ENCODE measurements at regions not wholly inside any gene's neighbourhood (a gene's known extent, or its start where the extent isn't known, plus 50 kb on each side); places are given as distances from the start of the nearest gene placed in this dataset.
A peak's percentile ranks its signal among the peaks of the same experiment; 100 is the strongest.
"Not testable (repeated sequence)": the region's sequence is repeated elsewhere in the genome, so short reads cannot be mapped to it uniquely, and the experiment has no call there.

DNA sequence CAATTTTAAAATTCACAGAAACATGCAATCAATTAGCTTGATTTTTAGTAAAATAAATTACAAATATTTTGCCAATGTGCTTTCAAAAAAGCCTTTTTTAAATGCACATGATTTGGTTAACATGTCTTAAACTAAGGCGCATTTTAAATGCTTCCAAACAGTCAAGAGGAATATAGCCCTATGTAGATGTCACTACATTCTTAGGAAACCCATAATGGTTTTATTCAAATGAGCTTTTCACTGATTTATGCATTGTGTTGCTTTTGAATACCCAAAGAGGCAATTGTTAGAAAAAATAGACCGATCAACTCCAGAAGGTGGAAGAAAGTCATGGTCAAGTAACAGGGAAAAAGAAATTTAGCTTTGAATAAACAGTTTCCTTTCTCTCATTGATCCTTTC lies 366.9 kb upstream of the PPP2R3A start:
- no peak for ATAC-seq
- DNase-seq (ENCODE audit: missing footprints): no peak
- intact Hi-C loops (cut with DNase I): no loop called here

DNA sequence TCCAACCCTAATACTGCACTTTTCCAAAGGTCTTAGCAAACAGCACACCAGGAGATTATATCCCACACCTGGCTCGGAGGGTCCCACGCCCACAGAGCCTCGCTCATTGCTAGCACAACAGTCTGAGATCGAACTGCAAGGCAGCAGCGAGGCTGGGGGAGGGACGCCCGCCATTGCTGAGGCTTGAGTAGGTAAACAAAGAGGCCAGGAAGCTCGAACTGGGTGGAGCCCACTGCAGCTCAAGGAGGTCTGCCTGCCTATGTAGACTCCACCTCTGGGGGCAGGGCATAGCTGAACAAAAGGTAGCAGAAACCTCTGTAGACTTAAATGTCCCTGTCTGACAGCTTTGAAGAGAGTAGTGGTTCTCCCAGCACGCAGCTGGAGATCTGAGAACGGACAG lies 361.0 kb upstream of the PPP2R3A start:
- DNase-seq (ENCODE audit: missing footprints); intact Hi-C loops (cut with DNase I): not testable (repeated sequence)

DNA sequence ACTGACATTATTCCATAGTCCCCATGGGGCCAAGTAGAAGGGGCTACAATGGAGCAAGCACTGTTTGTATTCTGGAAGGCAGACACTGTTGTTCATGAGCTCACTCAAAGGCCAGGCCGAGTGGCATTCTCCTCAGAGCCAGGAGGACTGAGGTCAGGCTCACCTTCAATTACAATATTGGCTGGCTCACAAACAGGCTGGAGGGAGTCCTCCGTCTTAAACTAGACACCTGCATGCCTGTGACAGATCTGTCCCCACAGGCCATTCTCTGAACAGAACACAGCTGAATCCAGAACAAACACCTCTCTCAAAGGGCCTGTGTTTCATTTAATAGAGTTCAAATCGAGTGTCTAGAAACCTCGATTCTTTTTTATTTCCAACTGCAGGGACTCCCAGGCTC lies 347.4 kb upstream of the PPP2R3A start:
- DNase-seq (ENCODE audit: missing footprints): no peak
- ATAC-seq: peak; percentile 52
- intact Hi-C loops (cut with DNase I): no loop called here

More for the DNA sequence above, 361.0 kb upstream of the PPP2R3A start:
- not testable (repeated sequence) for ATAC-seq

DNA sequence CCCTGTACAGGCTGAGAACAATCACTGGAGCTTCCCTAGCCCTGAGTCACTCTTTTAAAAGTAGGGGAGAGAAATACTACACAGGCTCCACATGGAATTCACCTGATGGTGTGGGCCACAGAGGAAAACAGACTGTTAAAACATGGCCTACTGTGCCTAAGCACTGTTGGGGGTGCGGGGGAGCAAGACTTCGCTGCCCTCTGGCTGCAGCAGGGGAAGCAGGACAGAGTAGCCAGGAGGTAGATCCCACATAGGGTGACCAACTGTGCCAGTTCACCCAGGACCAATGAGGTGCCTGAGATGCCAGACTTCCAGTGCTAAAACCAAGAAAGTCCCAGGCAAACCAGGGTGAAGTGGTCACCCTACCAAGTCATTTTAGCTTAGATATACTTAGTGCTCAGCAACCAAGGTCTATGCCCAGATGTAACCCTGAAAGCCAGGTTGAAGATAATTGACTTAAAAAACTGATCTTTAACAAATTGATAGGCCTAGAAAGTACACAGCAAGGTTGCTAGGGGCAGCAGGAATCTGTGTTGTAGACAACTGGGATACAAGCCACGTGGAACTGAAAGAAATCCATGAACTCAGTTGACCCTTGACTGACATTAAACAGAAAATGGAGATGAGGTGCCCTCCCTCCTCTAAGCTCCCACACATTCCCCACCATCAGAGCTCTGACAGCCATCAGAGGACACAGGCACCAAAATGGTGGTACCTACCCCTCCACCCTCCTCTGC lies 344.2 kb upstream of the PPP2R3A start:
- intact Hi-C loops (cut with DNase I): no loop called here
- ATAC-seq (peak; percentile 28), DNase-seq (ENCODE audit: missing footprints) (no peak)

DNA sequence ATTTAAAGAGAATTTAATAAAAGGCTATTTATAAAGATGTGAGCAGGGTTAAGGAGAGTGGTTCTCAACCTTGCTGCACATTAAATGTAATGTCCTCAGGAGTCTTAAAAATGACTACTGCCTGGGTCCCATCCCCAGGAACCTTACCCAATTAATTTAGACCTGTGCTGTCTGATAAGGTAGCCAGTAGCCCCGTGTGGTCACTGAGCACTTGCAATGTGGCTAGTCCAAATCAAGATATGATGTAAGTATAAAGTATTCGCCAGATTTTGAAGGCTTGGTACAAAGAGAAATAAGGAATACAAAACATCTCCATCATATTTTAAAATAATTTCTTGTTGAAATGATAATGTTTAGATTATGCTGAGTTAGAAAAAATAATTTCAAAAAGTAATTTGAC lies 343.3 kb upstream of the PPP2R3A start:
- ATAC-seq: no peak

DNA sequence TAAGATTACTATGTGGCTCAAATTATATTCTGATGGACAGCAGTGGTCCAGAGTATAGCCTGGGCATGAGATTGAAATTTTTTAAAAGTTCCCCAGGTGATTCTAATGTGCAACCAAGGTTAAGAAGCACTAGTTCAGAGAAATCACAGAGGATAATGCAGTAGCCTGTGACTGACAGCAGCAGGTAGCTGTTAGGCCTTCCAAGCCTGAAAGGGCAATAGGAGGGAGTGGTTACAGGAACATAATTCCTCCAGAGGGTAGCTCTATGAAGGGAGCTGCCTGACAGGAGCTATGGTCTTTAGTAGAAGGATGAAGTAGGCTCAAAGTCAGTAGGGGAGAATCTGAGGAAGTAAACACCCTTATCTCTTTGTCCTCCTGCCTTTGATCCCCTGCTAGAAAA lies 342.9 kb upstream of the PPP2R3A start:
- ATAC-seq: no peak
- DNase-seq (ENCODE audit: missing footprints): no peak
- intact Hi-C loops (cut with DNase I): no loop called here

More for the DNA sequence above, 343.3 kb upstream of the PPP2R3A start:
- no peak for DNase-seq (ENCODE audit: missing footprints)
- intact Hi-C loops (cut with DNase I): no loop called here

DNA sequence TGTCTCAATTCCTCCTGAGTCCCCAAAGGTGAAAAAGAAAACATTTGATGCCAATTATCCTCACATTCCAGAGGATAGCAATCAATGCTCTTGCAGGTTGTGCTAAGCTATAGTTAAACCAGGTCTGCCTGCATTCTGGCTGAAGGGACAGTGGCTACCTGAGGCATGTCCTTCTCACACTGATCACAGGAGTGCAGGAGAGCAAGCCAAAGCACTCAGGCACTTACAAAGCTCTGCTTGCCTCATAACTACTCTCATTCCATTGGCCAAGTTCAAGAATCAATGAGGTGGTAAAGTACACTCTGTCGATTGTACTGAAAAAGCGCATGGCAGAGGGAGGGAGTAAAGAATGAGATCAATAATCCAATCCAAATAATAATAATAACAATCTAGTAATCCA lies 342.0 kb upstream of the PPP2R3A start:
- no peak for DNase-seq (ENCODE audit: missing footprints)
- ATAC-seq: no peak
- intact Hi-C loops (cut with DNase I): no loop called here

DNA sequence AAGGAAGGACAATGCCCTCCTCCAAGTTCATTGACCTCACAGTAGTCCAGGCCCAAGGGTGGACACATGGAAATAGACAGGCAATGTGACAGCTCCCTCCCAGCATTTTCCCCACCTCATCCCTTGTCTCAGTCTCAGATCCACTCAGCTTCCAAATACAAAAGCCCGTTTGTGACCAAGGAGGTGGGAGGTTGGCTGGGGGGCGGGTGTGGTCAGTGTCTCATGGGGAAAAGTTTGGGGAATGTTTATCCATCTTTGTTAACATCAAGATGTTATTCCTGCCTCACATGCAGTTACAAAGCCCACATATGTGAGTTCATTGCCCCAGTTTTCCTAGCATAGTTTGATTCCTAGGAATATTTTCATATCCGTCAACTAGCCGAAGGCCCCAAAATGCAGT lies 338.5 kb upstream of the PPP2R3A start:
- ATAC-seq: no peak

DNA sequence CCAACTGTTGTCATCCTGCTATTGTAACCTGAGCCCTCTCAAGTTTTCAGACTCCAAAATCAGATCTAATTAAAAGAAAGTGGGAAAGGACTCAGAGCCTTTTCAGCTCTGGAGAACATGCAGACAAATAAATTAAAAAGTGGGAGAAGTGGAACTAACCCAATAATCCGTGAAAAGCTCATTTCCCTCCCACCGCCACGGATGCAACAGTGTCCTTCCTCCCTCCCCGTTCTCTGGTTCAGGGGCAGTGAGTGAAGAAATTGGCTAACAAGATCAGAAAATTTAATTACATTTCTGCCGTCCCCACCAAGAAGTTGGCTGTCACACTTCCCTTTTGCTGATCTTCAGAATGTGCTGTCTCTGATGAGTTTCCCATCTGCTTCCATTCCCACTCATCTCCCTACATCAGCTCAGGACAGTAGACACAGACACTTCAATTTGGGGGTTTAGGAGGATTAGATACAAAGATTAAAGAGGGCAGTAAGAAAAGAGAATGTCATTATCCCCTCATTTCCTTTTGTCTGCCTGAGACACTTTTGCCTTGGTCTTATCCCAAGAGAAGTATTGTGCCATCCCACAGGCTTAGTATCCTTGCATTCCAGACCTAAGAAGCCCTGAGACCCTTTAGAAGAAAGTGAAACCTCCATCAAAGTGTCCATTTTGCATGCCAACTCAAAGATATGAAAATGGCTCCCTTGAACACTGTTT lies 335.7 kb upstream of the PPP2R3A start:
- ATAC-seq: no peak
- intact Hi-C loops (cut with DNase I): no loop called here

More for the DNA sequence above, 338.5 kb upstream of the PPP2R3A start:
- intact Hi-C loops (cut with DNase I): no loop called here
- no peak for DNase-seq (ENCODE audit: missing footprints)

DNA sequence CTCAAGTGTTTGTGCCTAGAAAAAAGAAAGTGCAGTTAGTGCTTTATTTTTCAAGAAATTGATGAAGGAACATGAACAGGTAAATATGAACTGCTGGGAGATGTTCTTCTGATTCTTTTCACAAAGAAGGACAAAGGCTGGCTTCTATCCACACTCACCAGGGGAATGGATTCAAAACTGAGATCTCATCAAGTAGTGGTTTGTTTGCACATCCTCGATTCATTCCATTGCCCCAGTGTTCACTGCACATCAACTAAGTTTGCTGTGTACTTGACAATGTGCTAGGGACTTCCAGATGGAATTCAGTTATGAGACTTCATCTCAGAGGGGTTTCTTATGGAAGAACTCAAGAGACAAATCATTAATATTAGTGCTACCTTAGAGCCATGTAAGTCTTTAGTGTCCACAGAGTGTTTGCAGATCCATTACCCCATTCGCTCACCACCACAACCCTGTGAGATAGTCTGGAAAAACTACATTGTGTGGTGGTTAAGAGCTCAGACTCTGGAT lies 332.9 kb upstream of the PPP2R3A start:
- DNase-seq (ENCODE audit: missing footprints) (no peak), ATAC-seq (no peak)
- intact Hi-C loops (cut with DNase I): no loop called here

More for the DNA sequence above, 335.7 kb upstream of the PPP2R3A start:
- no peak for DNase-seq (ENCODE audit: missing footprints)

DNA sequence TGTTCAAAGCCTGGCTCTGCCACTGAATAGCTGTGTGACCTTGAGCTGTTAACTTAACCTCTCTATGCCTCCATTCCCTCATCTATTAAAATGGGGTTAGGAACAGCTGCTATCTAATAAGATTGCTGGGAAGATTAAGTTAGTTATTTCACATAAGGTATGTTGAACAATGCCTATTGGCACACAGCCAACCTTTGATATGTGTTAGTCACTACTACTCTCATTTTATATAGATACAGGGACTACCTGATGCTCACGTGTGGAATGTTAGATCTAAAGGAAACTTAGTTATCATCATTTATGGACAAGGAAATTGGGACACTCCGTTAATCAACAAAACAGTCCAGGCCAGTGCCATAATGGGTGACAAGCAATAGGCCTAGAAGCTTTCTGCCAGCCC lies 332.4 kb upstream of the PPP2R3A start:
- no peak for DNase-seq (ENCODE audit: missing footprints)
- intact Hi-C loops (cut with DNase I): no loop called here
- ATAC-seq: no peak

DNA sequence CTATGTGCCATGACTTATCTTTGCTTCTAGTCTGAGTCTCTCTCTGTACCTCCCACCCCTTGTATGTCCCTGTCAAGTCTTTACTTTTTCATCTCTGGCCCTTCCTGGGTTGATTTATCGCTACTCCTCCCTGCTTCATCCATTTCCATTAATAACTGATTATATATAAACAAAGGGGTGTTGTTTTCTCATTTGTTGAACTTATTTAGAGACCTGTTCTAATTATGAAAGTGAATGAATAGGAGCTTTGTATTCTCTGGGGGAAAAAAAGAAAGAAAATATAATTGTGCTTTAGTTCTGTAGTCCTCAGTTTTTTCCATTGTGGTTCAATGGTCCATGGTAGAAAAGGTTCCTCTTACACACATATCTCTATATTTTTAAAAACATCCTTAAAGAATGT lies 328.9 kb upstream of the PPP2R3A start:
- intact Hi-C loops (cut with DNase I): no loop called here
- DNase-seq (ENCODE audit: missing footprints) (no peak), ATAC-seq (no peak)

DNA sequence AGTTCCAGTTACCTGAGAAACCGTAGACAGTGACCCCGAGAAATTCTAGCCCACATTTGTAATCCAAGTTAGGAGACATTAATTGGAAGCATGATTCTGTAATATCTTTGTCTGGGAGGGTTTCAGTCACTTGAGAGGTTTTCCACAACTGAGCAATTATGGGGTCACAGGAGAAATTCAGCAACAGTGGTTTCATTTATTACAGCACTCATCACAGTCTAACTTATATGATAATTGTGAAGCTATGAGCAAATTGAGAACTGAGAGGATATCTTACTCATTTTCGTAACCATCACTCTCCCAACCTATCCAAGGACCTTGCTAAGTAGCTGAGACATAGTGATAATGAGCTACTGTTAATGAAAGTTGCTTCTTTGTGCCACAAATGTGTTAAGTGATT lies 328.5 kb upstream of the PPP2R3A start:
- no peak for DNase-seq (ENCODE audit: missing footprints)
- intact Hi-C loops (cut with DNase I): no loop called here
- no peak for ATAC-seq

DNA sequence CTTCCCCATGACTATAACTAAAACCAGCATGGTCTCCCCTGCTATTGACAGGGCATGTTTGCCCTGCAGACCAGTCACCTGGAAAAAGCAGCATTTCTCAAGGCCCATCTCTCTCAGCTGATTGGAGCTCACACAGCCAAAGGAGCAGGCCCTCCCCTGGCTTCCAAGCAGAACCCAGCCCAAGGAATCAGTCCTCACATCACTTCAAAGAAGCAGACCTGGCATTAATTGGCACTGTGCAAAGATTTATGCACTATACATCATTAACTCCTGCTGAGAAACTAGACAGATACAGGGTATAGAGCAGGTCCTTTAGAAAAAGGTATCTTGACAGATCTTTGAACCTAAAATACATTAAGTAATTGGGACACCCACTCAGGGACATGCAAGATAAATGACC lies 323.8 kb upstream of the PPP2R3A start:
- no peak for DNase-seq (ENCODE audit: missing footprints)
- no peak for ATAC-seq
- intact Hi-C loops (cut with DNase I): no loop called here

DNA sequence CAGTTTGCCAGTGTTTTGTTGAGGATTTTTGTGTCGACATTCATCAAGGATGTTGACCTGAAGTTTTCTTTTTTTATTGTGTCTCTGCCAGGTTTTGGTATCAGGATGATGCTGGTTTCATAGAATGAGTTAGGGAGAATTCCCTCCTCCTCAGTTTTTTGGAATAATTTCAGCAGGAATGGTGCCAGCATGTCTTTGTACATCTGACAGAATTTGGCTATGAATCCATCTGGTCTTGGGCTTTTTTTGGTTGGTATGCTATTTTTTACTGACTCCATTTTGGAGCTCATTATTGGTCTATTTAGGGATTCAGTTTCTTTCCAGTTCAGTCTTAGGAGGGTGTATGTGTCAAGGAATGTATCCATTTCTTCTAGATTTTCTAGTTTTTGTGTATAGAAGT lies 320.0 kb upstream of the PPP2R3A start:
- intact Hi-C loops (cut with DNase I): no loop called here
- no peak for DNase-seq (ENCODE audit: missing footprints)
- no peak for ATAC-seq

DNA sequence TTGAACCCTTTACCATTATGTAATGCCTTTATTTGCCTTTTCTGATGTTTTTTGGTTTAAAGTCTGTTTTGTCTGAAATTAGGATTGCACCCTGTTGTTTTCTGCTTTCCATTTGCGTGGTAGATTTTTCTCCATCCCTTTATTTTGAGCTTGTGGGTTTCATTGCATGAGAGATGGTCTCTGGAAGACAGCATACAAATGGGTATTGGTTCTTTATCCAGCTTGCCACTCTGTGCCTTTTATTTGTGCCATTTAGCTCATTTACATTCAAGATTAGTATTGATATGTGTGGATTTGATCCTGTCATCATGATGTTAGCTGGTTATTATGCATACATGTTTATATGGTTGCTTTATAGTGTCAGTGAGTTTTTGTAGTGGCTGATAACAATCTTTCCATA lies 318.7 kb upstream of the PPP2R3A start:
- ATAC-seq (no peak), DNase-seq (ENCODE audit: missing footprints) (no peak)
- intact Hi-C loops (cut with DNase I): no loop called here

DNA sequence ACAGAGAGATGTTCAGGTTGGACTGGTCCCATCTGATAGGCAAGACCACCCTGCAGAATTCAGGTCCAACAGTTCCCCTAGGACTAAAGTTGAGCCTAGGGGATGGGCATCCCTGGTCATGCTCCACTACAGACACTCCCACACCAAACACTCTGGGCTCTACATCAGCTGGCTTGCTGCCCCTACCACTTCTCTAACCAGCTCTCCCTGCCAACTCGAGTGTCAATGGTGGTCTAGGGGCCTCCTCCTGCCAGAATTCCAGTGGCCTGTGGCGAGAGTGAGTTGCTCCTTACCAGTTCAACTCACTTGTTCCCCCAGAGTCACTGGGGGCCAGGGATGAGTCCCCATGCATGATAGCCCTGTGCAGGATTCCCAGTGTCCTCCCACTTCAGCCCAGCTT lies 316.2 kb upstream of the PPP2R3A start:
- intact Hi-C loops (cut with DNase I): no loop called here
- ATAC-seq: no peak
- DNase-seq (ENCODE audit: missing footprints): no peak

DNA sequence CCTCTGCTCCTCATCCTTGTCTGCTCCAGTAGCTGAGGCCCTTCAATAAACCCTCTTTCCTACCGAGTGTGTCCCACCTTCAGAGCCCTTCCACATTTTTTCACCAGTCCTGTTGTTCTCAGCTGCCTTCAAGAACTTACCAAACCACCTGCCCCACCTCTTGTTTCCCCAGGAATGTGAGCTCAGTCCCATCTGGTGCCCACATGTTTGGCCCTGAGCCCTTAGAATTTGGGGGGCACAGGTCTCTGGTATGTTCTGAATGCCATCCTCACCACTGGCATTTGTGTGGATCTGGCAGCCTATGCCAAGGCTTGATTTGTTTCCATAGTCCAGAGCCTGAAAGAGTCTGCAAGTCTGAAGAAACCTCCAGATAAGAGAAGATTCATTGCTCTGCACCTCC lies 315.2 kb upstream of the PPP2R3A start:
- DNase-seq (ENCODE audit: missing footprints) (no peak), ATAC-seq (no peak)
- intact Hi-C loops (cut with DNase I): no loop called here

DNA sequence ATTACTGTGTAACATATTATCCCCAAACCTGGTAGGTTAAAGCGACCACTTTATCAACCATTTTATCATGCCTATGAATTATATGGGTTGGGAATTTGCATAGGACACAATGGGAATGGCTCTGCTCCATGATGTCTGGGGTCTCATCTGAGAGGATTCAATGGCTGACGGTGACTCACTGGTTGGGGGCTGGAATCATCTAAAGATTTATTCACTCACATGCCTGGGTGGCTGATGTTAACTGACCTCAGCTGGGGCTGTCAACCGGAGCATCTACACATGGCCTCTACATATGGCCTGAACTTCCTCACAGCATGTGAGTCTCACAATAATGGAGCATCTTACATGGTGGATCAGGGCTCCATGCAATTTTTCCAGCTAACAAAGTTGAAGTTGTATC lies 313.1 kb upstream of the PPP2R3A start:
- DNase-seq (ENCODE audit: missing footprints) (no peak), ATAC-seq (no peak)
- intact Hi-C loops (cut with DNase I): no loop called here

DNA sequence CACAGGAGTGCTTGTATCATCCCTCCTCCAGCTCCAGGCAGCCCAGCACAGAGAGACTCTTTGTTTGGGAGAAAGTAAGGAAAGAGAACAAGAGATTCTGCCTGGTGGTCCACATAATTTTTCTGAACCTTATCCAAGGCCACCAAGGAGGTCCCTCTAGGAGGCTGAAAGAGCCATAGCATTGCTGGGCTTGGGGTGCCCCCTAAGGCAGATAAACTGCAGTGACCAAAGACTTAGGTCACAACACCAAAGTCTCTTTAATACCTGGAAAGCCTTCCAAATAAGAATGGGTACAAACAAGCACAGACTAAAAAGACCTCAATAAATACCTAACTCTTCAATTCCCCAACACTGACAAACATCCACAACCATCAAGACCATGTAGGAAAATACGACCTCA lies 310.2 kb upstream of the PPP2R3A start:
- intact Hi-C loops (cut with DNase I): no loop called here
- DNase-seq (ENCODE audit: missing footprints): no peak
- no peak for ATAC-seq
